ENCODE measurements at regions not wholly inside any gene's neighbourhood (a gene's known extent, or its start where the extent isn't known, plus 50 kb on each side); places are given as distances from the start of the nearest gene placed in this dataset. TPM values are rescaled to one million over a fixed set of nuclear protein-coding genes. Genes with fewer than 3 reads are reported as not detected.

Small RNAs in the stretch of these regions (small RNA-seq; reads per million reads assigned to genes)
- gene RNU6-657P, result not detected
